ENCODE measurements at regions not wholly inside any gene's neighbourhood (a gene's known extent, or its start where the extent isn't known, plus 50 kb on each side); places are given as distances from the start of the nearest gene placed in this dataset.

DNA sequence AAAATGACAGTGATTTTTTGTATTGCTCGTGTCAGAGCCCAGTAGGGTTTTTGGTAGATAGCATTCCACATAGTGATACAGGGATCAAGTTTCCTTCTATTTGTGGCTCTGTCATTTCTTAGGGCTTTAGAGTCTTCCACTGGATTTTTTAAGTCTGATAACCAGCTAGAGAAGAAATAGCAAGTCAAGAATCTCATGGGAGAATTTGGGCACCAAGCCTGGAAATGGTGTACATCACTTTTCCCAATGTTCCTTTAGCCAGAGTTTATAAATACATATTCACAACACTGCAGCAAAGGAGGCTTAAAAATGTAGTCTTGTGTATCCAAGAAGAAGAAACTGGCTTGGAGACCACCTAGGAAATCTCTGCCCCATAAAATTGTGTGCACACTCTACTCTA, 647.1 kb upstream of the KLF4 start:
- DNase-seq, result no peak

DNA sequence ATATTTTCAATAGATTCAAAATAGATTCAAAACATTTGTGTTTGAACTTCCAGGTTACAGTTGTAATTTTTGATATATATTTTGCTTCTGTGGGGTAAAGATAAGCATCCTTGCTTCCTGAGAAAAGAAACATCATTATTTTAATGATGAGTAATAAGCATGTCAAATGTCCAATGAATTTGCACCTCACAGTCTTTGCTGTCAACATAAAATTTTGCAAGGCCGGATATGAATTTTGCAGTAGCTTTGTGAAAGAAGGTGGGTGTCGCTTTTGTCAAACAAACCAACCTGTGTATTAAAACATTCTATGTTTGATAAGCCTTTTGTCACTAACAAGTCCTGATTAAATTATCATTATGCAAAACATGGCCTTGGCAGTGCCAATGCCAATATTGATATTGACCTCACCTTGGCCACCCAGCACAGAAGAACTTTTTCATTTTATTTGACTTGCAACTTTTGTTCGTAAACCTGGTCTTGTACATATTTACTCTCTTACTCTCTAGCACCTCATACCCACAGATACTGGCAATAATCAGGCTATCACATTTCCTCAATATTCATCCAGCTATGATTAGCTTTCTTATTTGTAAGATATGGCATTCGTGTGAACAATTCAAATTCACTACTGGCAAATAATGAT, 645.0 kb upstream of the KLF4 start:
- no peak for DNase-seq

DNA sequence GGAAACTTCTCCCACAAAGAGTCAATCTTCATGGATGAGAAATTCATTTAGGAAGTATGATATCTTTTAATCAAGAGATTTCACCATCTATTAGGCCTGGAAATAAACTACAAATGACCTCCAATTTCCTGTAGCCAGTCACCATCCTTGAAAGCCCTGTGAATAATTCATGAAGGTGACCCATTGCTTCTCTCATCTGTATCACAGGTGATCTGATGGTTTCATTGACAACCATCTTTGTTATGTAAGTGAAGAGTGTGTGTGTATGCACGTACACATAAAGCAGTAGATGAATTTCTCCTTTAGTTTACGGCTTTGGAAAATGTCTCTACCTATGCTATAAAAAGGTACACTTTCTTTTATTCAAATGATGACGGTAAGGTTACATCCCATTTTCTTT, 644.1 kb upstream of the KLF4 start:
- no peak for DNase-seq

DNA sequence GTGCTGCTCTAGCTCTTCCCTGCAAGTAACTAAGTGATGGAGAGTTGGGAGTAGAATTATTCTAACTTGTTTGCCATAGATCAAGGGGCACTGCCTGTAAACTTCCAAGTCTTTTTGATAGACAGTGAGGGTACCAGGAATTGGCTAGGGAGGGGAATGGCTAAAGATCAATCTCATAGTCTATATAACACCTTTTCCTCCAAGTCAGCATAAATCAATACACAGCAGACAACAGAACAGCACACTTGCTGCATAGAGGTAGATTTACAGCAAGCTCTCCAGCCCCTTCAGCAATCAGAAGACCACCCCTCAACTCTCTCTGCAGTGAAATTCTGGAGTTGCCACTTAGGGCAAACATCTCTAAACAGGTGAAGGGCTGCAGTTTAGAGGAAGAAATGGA, 643.5 kb upstream of the KLF4 start:
- no peak for DNase-seq

DNA sequence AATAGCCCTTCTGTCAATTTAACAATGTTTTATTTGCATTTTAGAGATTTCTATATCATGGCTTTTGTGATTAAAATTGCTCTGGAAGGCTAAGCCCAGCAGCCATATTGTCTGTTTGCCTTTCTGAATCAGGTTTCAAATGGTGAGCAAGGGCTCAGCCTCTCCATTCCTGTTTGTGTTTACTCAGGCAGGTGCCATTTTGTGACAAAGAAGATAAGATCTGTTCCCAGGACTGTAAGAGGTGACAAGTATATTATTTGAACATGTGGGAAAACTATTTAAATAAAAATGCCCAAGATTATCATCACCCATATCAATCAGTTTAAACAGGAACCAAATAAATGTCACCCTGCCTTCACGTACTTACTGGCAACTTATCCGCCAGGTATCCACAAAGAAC, 641.3 kb upstream of the KLF4 start:
- DNase-seq, result no peak

DNA sequence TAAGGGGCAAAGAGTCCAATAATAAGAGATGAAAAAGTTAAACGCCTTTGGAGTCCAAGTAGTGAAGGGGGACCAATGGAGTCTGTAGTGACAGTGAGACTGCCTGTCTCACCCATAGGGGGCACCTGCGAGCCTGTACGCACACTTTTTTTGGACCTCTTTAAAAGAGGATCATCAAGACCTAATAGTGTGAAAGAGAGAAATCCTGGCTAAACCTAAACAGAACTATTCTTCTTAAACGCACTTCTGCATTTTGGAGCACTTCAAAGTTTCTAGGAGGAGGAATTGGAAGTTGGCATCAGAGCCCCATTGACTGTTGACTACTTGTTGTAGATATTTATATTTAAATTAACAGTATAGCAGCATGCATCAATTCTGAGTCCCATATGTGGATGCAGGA, 636.1 kb upstream of the KLF4 start:
- DNase-seq, result peak; percentile 10 to 62 (median 56)

DNA sequence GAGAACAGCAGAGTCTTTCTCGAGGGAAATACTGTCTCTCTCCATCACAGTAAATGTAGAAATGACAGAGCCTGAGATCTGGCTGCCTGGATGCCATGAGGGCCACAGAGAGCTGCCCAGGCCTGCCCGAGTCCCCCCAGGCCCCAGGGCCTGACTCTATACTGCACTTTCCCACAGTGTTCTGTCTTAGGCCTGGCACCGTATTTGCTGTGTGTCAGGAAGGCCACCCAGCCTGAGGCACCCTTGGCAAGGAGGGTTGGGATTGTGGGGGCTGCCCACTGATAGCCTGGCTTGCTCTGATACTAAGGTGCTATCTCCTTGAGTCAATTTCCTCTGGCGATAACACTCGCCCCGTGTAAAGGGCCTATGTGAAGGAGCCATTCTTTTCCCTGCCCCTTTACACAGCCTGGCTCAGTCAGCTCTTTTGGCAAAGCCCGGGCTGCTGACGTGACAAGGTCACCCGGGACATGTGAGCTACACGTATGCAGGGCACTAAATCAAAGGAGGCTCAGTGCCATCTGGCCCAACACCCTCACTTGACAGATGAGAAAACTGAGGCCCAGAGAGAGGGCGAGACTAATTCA, 630.1 kb upstream of the KLF4 start:
- DNase-seq, result no peak

DNA sequence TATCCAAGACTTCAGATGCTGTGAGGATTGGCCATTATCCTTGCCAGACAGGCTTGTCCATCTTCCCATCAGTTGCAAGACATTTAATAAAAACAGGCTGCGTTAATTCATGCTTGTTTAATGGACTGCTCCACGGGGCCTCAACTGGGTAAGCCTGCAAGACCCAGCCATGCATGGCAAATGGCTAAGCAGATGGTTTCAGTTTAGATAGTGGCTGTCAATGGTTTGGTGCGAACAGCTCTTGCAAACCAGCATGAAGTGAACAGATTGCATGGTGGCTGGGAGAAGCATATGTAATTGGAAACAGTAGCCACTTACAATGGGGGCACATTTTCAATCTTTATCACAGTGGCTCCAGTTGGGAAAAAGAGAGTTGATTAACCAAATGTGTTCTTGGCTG, 628.2 kb upstream of the KLF4 start:
- no peak for DNase-seq

DNA sequence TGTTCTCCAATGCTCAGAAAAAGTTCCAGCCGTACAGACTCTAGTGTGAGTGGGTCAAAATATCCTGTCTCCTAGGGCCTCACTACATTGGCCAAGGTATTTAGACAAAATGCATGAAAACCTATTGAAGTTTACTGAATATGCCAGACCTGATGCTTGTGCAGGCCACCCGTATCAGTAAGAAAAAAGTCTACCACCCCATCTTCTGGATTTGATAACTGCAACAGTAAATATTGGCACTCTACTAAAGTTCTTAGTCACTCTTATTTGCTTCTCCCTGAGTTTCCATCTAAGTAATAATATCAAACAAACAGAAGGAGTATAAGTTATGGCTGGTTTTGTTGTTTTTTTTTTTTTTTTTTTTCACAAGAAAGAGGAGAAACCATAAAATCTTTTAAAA, 627.7 kb upstream of the KLF4 start:
- no peak for DNase-seq

DNA sequence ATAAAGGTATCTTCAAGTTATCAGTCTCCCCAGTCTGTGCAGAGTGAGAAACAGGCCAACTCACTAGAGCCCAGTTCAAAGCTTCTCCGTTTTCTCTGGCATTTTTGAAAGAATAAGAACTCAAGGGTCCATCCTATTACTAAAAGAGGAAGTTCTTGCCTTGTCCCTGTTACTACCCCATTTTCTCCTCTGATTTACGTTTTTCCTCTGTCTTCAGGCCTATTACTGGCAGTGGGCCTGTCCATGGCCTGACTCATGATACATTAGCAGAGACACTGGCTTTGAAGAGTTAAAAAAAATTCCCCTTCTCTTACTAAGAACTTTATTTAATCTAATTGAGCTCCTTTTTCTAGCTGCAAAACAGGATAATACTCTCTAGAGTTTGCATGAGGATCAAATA, 624.0 kb upstream of the KLF4 start:
- DNase-seq, result peak; percentile 52 to 77 (median 61)

DNA sequence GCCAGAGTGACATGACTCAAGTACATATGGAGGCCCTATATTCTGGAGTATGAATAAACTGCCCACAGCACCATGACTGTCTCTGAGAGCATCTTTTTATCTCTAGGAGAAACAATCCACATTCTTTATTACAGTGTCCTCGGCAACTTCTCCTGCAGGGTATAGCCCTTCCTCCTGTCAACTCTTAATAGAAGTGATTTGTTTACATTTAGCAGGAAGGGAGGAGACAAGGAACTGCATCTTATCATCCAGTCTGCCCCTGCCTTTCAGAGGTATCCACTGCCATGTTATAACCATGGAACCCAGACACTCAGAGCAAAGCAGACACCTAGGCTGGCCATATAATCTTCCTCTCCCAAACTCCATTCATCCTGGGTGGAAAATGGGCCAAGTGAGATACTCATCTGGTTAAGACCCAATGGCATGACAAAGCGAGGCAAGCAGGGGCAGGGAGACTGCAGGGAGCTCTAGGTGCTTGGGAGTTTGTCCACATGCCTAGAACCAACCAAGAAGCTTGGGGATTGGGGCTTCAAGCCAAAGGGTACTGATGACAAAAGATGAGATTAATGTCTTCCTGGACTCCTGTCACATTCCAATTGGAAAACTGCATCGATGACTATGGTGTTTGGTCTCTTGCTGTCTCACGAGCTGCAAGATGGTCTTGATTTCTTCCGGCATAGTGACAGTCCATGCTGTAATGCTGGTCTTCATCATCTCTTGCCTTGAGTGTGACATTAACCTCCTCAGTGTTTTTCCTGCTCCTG, 620.5 kb upstream of the KLF4 start:
- DNase-seq, result no peak

DNA sequence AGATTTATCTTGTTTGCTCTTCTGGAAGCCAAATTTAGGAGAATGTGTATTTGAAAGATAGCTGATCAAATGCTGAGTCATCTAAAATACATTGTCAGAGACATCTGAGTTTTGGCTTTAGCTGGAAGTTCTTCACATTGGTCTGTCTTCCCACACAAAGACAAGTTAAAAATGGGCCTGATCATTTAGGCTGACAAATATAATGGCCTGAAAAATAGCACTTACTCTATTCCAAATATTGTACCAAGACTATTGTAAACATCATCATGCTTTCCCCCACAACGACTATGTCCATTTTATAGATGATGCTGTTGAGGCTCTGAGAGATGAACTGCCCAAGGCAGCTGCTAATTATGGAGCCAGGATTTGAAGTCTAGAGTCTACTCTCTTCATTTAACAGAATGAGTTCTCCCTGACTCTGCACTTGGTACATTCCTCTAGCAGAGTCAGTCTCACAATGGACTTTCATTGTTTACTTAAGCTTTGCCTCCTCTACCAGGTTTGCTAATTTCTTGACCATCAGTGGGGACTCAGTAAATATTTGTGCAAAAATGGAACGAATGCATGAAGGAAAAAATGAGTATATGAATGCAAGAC, 619.4 kb upstream of the KLF4 start:
- no peak for DNase-seq

DNA sequence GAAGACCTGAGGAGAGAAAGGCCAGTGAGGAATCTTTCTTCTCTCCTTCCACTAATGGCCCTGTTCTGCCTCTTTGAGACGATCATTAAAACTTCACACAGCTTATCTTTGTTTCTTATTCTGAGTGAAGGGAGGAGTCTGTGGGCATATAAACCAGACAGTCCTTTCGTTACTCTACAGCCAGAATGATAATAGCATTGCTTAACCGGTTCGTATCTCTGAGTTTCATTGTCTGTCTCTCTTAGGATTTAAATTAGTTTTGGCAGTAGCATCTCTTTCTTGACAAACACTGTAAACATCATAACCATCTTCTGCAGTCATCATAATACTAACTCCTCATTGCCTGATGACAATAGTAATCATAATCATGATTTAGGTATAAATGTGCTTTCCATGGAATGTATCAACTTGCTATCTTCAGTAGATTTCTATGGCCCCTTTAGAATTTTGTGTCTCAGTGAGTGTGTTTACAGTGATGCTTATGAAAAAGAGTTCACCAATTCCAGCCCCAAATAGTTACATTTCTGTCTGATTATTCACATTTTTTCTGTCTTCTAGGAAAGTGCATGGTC, 618.8 kb upstream of the KLF4 start:
- no peak for DNase-seq

DNA sequence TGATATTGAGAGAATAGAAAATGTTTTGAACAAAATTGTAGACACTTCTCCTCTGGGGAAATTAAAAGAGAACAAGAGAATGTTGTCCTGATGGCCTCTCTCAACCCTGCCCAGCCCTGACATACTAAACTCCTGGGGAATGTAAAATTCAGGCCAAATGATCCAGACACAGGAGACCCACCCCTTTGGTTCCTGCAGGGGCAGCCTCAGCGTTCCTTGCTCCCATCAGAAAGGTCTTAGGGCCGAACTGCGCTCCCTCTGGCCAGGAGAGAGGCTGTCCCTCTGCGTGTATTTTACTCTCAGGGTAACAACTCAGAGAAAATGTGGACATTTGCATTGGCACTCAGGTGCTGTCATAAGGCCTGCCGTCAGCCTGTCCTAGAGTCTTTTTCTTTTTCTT, 616.3 kb upstream of the KLF4 start:
- no peak for DNase-seq

DNA sequence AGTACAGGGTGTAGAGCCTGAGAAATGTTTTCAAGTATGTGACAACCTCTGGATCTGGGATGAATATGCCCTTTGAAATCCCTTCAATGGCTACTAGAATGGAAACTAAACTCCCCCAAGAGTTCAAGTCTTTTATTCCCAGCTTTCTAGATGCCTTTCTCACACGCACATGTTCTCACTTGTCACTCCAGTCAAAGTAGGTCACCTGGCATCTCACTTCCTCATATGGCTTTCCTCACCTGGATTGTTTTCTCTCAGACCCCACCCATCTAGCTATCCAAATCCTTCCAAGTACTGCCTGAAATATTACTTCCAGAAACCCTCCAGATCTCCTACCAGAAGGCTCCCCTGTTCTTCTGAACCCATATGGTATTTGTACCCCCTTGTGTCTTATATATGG, 615.4 kb upstream of the KLF4 start:
- no peak for DNase-seq

DNA sequence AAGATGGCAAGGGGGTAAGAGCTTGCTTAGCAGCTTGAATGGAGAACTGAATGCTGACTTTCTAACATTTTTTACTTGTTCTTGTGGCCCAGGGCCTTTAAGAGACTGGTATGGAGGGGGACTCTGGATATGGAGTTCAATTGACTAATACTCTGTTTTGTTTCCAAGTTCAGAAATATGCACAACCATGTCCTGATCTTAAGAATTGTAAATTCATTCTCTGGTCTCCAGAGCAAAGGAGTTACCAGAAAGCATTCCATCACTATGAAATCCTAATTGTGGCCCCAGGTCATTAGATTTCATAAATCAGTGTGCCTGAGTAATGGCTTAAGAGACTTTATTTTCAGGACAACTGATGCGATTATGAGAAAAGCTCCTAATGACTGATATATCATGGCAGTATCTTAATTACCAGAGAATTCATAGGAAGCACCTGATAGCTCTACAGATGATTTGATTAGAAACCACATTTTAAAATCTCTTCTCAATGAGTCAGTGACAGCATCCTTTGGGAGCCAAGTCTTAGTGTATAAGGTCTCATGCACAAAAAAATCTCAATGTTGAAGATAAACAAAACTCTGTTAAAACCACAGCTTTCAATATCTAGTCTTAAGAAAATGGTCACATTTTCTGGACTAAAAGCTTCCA, 613.6 kb upstream of the KLF4 start:
- no peak for DNase-seq

DNA sequence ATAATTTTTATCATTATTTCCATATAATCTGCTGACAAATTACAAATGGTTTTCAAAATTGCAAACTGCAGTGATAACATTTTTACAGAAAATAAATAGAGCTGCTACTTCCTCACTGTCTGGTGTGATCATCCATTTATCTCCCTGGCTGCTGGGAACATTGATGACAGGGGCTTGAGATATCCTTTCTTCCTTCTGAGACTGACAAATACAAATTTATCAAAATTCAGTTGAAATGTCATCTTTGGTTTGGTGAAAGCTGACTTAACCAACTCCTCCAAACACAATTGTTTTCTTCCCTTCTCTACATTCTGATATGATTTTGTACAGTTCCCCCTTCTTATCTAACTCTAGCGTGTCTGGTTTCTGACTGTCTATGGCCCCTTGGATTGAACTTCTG, 611.8 kb upstream of the KLF4 start:
- DNase-seq, result no peak

DNA sequence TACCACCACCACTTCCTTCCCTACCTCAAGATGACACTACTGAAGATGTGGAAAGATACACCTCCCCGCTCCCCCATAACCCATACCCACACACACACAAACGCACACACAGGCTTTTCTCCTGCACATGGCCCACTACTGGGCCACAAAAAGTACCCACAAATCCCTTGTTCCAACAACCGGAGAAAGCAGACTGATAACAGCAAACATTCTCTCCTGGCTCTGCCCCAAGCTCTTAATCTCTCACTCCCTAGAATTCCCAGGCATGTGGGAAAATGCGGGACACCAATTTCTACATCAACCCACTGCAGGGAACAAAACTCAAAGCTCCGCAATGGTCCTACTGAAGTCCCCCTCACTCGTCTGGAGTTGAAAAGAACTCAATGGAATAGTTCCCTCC, 611.0 kb upstream of the KLF4 start:
- no peak for DNase-seq

DNA sequence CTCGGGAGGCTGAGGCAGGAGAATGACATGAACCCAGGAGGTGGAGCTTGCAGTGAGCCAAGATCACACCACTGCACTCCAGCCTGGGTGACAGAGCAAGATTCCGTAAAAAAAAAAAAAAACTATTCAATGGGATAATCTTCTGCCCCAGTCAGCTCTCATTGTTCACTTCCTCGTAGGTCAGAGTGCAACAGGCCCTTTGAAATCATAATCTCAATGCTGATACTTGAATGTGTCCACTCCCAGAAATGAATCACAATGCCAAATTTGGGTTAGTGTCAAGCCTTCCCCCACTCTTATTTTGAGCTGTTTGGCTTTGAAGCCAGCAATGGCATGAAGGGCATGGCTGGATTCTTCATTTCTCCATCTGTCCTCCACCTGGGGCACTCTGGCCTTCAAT, 610.3 kb upstream of the KLF4 start:
- peak in 1 of 4 experiments; percentile 38 for DNase-seq

DNA sequence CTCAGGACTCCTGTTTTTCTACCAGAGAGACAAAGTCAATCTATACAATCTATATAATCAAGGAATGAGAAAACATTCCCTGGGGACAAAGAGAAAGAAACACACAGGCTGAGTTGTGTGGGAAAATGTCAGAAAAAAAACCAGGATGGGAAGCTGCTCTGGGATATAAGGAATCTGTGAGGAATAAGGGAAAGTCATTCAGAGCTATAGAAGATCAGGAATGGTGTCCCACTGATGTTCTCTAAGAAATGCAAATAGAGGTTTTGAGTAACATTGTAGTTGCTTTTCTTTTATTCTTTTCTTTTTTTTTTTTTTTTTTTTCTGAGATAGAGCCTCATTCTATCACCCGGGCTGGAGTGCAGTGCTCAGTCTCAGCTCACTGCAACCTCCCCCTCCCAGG, 605.9 kb upstream of the KLF4 start:
- DNase-seq, result no peak

DNA sequence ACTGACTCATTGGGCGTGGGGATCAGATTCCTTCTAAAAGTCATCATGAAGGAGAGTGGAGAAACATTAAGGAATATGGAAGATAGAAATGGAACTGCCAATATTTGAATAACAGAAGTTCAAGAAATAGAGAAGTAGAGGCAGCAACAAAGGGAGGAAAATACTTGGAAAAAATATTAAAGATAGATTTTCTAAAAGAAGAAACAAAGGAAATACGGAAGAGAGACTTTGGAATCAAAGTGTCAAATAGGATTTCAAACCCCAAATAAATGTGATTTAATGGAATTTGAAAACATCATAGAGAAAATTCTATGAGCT, 605.1 kb upstream of the KLF4 start:
- DNase-seq, result no peak

DNA sequence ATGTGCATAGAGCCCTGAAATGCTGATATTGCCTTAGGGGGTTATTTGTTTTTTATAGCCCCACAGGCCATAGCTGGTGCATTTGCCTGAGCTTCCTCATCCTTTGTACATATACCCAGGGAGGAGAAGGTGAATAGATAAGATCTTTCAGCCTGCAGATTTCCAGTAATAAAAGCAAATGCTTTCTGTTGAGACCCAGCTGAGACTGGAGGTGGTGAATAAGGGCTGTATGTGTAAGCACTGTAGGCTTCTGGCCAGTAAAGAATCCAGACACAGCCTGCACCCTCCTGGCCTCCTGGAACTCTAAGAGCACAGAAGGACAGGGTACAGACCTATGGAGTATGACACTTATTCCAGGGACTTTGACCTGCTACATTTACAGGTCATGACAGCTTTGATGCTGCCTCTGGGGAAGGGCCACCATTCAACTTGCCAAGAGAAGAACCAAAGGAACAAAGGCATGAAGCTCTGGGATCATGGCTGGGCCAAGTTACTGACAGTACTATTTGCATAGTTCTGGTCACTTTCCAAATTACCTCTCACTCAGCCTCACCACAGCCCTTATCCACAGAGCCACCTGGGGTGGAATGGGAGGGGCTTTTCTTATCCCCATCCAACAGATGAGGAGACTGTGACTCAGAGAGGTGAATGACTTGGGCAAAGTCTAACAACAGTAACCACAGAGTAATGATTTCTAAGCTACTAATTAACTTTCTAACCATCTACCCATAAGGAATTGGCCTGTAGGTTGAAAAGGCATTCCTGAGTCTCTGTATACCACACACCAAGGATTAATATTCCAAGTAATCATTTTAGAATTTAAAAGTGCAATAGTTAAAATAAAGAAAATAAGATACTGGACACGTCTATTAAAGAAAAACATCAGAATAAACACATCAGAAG, 604.5 kb upstream of the KLF4 start:
- DNase-seq, result no peak
